Stimulated activated CD4-positive, alpha-beta T cell treated with anti-CD3 and anti-CD28 coated beads, Interleukin-2, amount 100 ng/mL, for 24 hours (primary cell): ENCODE measurements at regions not wholly inside any gene's neighbourhood (a gene's known extent, or its start where the extent isn't known, plus 50 kb on each side); places are given as distances from the start of the nearest gene placed in this dataset.
"Not testable (repeated sequence)": the region's sequence is repeated elsewhere in the genome, so short reads cannot be mapped to it uniquely, and the experiment has no call there.

Experiments used
- DNase-seq, 2 donors: peaks; one replicate each; pipeline ENCODE4 v3.0.0-alpha.2; 2020

GRCh38 chr7:152949790-152950189 lies 190.2 kb downstream of the ACTR3B start:
- no peak for DNase-seq

GRCh38 chr7:152956006-152956405 lies 196.5 kb downstream of the ACTR3B start:
- no peak for DNase-seq

- DNase-seq, result no peak
Measured at GRCh38 chr7:152959610-152960009, 200.1 kb downstream of the ACTR3B start.

- DNase-seq, result not testable (repeated sequence)
Measured at GRCh38 chr7:152961796-152962195, 202.2 kb downstream of the ACTR3B start.

GRCh38 chr7:152966189-152966588 lies 206.6 kb downstream of the ACTR3B start:
- no peak for DNase-seq

GRCh38 chr7:152967958-152968357 lies 208.4 kb downstream of the ACTR3B start:
- DNase-seq, result no peak

GRCh38 chr7:152968514-152968913 lies 209.0 kb downstream of the ACTR3B start:
- no peak for DNase-seq

GRCh38 chr7:152969335-152969734 lies 209.8 kb downstream of the ACTR3B start:
- DNase-seq, result no peak

- no peak for DNase-seq
Measured at GRCh38 chr7:152969839-152970238, 210.3 kb downstream of the ACTR3B start.

- no peak for DNase-seq
Measured at GRCh38 chr7:152970481-152970880, 210.9 kb downstream of the ACTR3B start.

GRCh38 chr7:152974577-152974976 lies 215.0 kb downstream of the ACTR3B start:
- DNase-seq, result no peak

GRCh38 chr7:152975076-152975475 lies 215.5 kb downstream of the ACTR3B start:
- no peak for DNase-seq

- no peak for DNase-seq
Measured at GRCh38 chr7:152979376-152979775, 219.8 kb downstream of the ACTR3B start.

GRCh38 chr7:152984421-152984820 lies 224.9 kb downstream of the ACTR3B start:
- no peak for DNase-seq

GRCh38 chr7:152986376-152986775 lies 226.8 kb downstream of the ACTR3B start:
- no peak for DNase-seq

- DNase-seq, result no peak
Measured at GRCh38 chr7:152987656-152988055, 228.1 kb downstream of the ACTR3B start.

- DNase-seq, result no peak
Measured at GRCh38 chr7:152989889-152990380, 230.4 kb downstream of the ACTR3B start.

GRCh38 chr7:152998420-152998819 lies 238.9 kb downstream of the ACTR3B start:
- DNase-seq, result no peak

- no peak for DNase-seq
Measured at GRCh38 chr7:153002115-153002514, 242.6 kb downstream of the ACTR3B start.

GRCh38 chr7:153002572-153002971 lies 243.0 kb downstream of the ACTR3B start:
- DNase-seq, result no peak

GRCh38 chr7:153004341-153004740 lies 244.8 kb downstream of the ACTR3B start:
- no peak for DNase-seq

GRCh38 chr7:153005750-153006435 lies 246.3 kb downstream of the ACTR3B start:
- DNase-seq, result no peak

GRCh38 chr7:153006452-153006851 lies 246.9 kb downstream of the ACTR3B start:
- DNase-seq, result no peak

GRCh38 chr7:153006911-153007310 lies 247.4 kb downstream of the ACTR3B start:
- no peak for DNase-seq

- no peak for DNase-seq
Measured at GRCh38 chr7:153010416-153010815, 250.9 kb downstream of the ACTR3B start.
